K562 (cell line): ENCODE measurements at regions not wholly inside any gene's neighbourhood (a gene's known extent, or its start where the extent isn't known, plus 50 kb on each side); places are given as distances from the start of the nearest gene placed in this dataset.

Source experiments
- CREB1 ChIP-seq, 2 experiments: sonication (generic) in 1 of 2; formaldehyde crosslinking in 1 of 2; IDR thresholded peaks; 2 replicates each; pipeline versions ENCODE4 v1.6.1 to v1.8.0; 2012 to 2022; ENCODE audit warnings: inconsistent platforms in 1 of 2, mild to moderate bottlenecking in 1 of 2, missing genetic modification reagents in 1 of 2, moderate library complexity in 1 of 2
- HMGXB4 ChIP-seq: sonication (generic); formaldehyde crosslinking; IDR thresholded peaks from 2 replicates; pipeline ENCODE4 v1.8.1; 2023; ENCODE audit warnings: mild to moderate bottlenecking, missing genetic modification reagents
- JUNB ChIP-seq: fragments of 450-650 bp; formaldehyde crosslinking; conservative IDR thresholded peaks from 2 replicates; pipeline ENCODE4 v1.4.0; 2020; ENCODE audit warnings: mild to moderate bottlenecking
- KDM1A ChIP-seq, 2 experiments: fragments of 450-650 bp; IDR thresholded peaks; 2 replicates each; pipeline ENCODE4 v1.6.1; 2016; ENCODE audit warnings: mild to moderate bottlenecking in 2 of 2
- KDM4B ChIP-seq, 2 experiments: fragments of 450-650 bp in 1 of 2; sonication (generic) in 1 of 2; IDR thresholded peaks; 2 replicates each; pipeline ENCODE4 v1.6.1; 2016 to 2017; ENCODE audit warnings: borderline replicate concordance in 2 of 2, antibody characterized with exemption in 1 of 2, low read depth in 1 of 2, mild to moderate bottlenecking in 1 of 2
- KLF13 ChIP-seq: fragments of 450-650 bp; IDR thresholded peaks from 2 replicates; pipeline ENCODE4 v1.6.1; 2016; ENCODE audit warnings: missing genetic modification characterization, low read depth, mild to moderate bottlenecking, missing compliant biosample characterization, moderate library complexity, borderline replicate concordance
- NONO ChIP-seq, 2 experiments: fragments of 200-400 bp in 1 of 2; fragments of 450-650 bp in 1 of 2; formaldehyde crosslinking in 1 of 2; IDR thresholded peaks; 2 replicates each; pipeline ENCODE4 v1.6.1; 2017; ENCODE audit warnings: low read depth in 2 of 2, mild to moderate bottlenecking in 2 of 2, moderate library complexity in 2 of 2, low read length in 1 of 2
- NR2C2 ChIP-seq, 2 experiments: fragments of 200-800 bp in 1 of 2; sonication (Bioruptor generic) in 1 of 2; sonication (generic) in 1 of 2; formaldehyde crosslinking in 1 of 2; IDR thresholded peaks; 2 replicates each; pipeline versions ENCODE4 v1.6.1 to v1.8.0; 2016 to 2022; ENCODE audit warnings: mild to moderate bottlenecking in 1 of 2, missing compliant biosample characterization in 1 of 2, missing genetic modification characterization in 1 of 2, missing genetic modification reagents in 1 of 2
- PKNOX1 ChIP-seq: fragments of 450-650 bp; IDR thresholded peaks from 2 replicates; pipeline ENCODE4 v1.6.1; 2016
- PML ChIP-seq: IDR thresholded peaks from 2 replicates; pipeline ENCODE4 v1.6.1; 2012; ENCODE audit warnings: low read length, inconsistent platforms
- PTTG1 ChIP-seq: fragments of 450-650 bp; IDR thresholded peaks from 2 replicates; pipeline ENCODE4 v1.6.1; 2016; ENCODE audit warnings: low read depth, mild to moderate bottlenecking, missing genetic modification characterization, missing compliant biosample characterization
- SIX5 ChIP-seq, 2 experiments: IDR thresholded peaks; 2 replicates each; pipeline ENCODE4 v1.6.1; 2011; ENCODE audit warnings: low read length in 2 of 2, borderline replicate concordance in 1 of 2, low read depth in 1 of 2, mild to moderate bottlenecking in 1 of 2, moderate library complexity in 1 of 2; ENCODE audit not compliant: insufficient read depth in 1 of 2
- STAG1 ChIP-seq: sonication (generic); formaldehyde crosslinking; IDR thresholded peaks from 2 replicates; pipeline ENCODE4 v1.5.0; 2020; ENCODE audit warnings: missing genetic modification reagents, borderline replicate concordance
- ZBTB49 ChIP-seq: sonication (generic); formaldehyde crosslinking; IDR thresholded peaks from 2 replicates; pipeline ENCODE4 v1.8.0; 2022; ENCODE audit warnings: missing genetic modification reagents, mild to moderate bottlenecking, borderline replicate concordance

GRCh38 chr12:126582231-126582630 is 1517.0 kb downstream of the AACS start (continued):
- TF ChIP-seq HMGXB4 (CRISPR knock-in tag) (no peak), KDM1A (IDR thresholded peaks at IDR 0.05) (no peak), STAG1 (CRISPR knock-in tag) (no peak), KDM4B (IDR thresholded peaks at IDR 0.05; ENCODE audit: borderline replicate concordance in 2 of 2, low read depth in 1 of 2) (no peak), CREB1 (IDR thresholded peaks at IDR 0.05) (no peak), CREB1 (CRISPR knock-in tag; IDR thresholded peaks at IDR 0.05) (no peak), KLF13 (tag) (no peak), ZBTB49 (CRISPR knock-in tag) (no peak), JUNB (CRISPR knock-in tag) (no peak), PKNOX1 (no peak), SIX5 (IDR thresholded peaks at IDR 0.05; ENCODE audit: borderline replicate concordance in 1 of 2, insufficient read depth in 1 of 2, low read depth in 1 of 2, low read length in 2 of 2) (no peak), PML (no peak), PTTG1 (tag) (no peak), NONO (IDR thresholded peaks at IDR 0.05; ENCODE audit: low read depth in 2 of 2, low read length in 1 of 2) (no peak), NR2C2 (CRISPR knock-in tag; IDR thresholded peaks at IDR 0.05) (no peak), NR2C2 (tag; IDR thresholded peaks at IDR 0.05) (no peak)
